CD4-positive, alpha-beta T cell treated with Interferon gamma for 1 hour (primary cell): ENCODE measurements at regions not wholly inside any gene's neighbourhood (a gene's known extent, or its start where the extent isn't known, plus 50 kb on each side); places are given as distances from the start of the nearest gene placed in this dataset.
A peak's percentile ranks its signal among the peaks of the same experiment; 100 is the strongest.

Experiments used
- DNase-seq: peaks from one replicate; pipeline ENCODE4 v3.0.0-alpha.2; 2020

GRCh38 chr1:239804266-239804665 lies 287.4 kb upstream of the FMN2 start:
- no peak for DNase-seq

GRCh38 chr1:239805042-239805441 lies 286.6 kb upstream of the FMN2 start:
- DNase-seq: no peak

- DNase-seq: no peak
Observed at GRCh38 chr1:239805851-239806772, 285.6 kb upstream of the FMN2 start.

GRCh38 chr1:239806897-239807296 lies 284.8 kb upstream of the FMN2 start:
- no peak for DNase-seq

GRCh38 chr1:239807361-239807760 lies 284.3 kb upstream of the FMN2 start:
- no peak for DNase-seq

- DNase-seq: no peak
Observed at GRCh38 chr1:239810061-239810481, 281.6 kb upstream of the FMN2 start.

GRCh38 chr1:239811211-239811885 lies 280.3 kb upstream of the FMN2 start:
- DNase-seq: no peak

- DNase-seq: no peak
Observed at GRCh38 chr1:239812580-239812979, 279.1 kb upstream of the FMN2 start.

GRCh38 chr1:239814306-239814881 lies 277.3 kb upstream of the FMN2 start:
- DNase-seq: no peak

GRCh38 chr1:239815074-239815473 lies 276.6 kb upstream of the FMN2 start:
- no peak for DNase-seq

- DNase-seq: peak; percentile 13
Observed at GRCh38 chr1:239816081-239816782, 275.5 kb upstream of the FMN2 start.

GRCh38 chr1:239817276-239817675 lies 274.4 kb upstream of the FMN2 start:
- no peak for DNase-seq

GRCh38 chr1:239817801-239818200 lies 273.9 kb upstream of the FMN2 start:
- no peak for DNase-seq

- DNase-seq: no peak
Observed at GRCh38 chr1:239819096-239819495, 272.6 kb upstream of the FMN2 start.

GRCh38 chr1:239819756-239820250 lies 271.9 kb upstream of the FMN2 start:
- DNase-seq: no peak

- DNase-seq: no peak
Observed at GRCh38 chr1:239823852-239824251, 267.8 kb upstream of the FMN2 start.

- no peak for DNase-seq
Observed at GRCh38 chr1:239826211-239826610, 265.5 kb upstream of the FMN2 start.

GRCh38 chr1:239826736-239827135 lies 264.9 kb upstream of the FMN2 start:
- DNase-seq: no peak

- no peak for DNase-seq
Observed at GRCh38 chr1:239829535-239829934, 262.1 kb upstream of the FMN2 start.

GRCh38 chr1:239831577-239832355 lies 259.9 kb upstream of the FMN2 start:
- DNase-seq: no peak

- no peak for DNase-seq
Observed at GRCh38 chr1:239833723-239834122, 258.0 kb upstream of the FMN2 start.

GRCh38 chr1:239835946-239836440 lies 255.7 kb upstream of the FMN2 start:
- no peak for DNase-seq
